ENCODE measurements at regions not wholly inside any gene's neighbourhood (a gene's known extent, or its start where the extent isn't known, plus 50 kb on each side); places are given as distances from the start of the nearest gene placed in this dataset.

DNA sequence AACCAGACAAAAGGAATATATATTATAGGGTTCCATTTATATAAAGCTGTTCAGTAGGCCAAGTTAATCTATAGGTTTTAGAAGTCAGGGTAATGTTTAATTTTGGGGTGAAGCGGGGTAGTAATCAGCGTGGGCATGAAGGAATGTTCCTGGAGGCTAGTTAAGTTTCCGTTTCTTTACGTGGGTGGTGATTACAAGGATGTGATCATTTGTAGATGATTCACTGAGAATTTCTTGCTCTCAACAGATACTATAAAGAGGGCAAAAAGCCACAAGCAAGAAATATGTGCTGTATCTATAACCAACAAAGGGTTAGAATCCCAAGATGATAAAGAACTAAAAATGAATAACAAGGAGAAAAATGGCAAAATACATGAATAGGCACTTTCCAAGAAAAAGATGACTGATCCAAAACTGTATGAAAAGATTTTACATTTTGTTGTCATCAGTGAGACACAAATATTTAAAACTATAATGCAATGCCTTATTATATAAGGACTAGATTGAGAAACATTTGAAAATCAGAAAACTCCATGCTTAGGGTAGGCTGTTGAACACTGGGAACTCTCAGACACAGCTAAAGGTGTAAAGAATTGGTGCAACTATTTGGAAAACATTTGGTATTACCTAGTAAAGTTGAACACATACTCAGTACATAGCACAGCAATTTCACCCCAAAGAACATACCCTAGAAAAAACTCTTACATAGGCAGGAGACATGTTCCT lies 224.3 kb upstream of the S1PR3 start:
- FAIRE-seq: no peak

DNA sequence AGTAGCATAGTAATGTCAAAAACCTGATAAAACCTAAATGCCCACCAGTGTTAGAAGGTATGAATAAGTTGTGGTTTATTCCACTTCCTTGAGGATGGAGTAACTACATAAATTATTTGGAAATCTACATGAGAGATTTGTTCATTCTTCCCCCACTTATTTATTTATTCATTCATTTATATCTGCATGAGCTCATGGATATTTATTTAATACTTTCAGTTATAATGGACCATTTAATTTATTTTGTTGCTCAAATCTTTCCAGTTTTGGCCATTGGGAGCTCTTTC lies 223.8 kb upstream of the S1PR3 start:
- no peak for FAIRE-seq

DNA sequence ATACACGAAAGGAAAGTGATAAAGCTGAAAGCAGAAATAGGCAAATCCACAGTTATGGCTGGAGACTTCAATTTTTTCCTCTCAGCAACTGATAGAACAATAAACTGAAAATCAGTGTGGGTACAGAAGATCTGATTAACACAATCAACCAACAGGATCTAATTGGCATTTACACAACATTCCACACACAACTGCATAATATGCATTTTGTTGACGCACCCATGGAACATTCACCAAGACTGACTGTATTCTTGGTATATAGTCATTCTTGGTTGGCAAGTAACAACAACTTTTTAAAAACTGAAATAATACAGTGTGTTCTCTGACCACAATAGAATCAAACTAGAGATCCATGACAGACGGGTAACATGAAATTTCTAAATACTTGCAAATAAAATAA lies 218.7 kb upstream of the S1PR3 start:
- no peak for FAIRE-seq

DNA sequence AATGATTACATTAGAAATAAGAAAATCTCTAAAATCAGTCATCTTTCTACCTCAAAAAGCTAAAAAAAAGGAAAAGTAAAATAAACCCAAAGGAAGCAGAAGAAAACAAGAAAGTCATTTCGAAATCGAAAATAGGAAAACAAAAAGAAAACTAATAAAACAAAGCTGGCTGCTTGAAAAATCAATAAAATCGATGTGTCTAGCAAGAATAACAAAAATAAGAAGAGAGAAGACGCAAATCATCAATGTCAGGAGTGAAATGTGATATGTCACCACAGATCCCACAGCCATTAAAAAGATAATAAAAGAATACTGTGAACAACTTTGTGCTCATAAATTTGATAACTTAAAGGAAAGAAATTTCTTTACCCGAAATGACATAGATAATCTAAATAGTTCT lies 218.1 kb upstream of the S1PR3 start:
- FAIRE-seq: no peak

DNA sequence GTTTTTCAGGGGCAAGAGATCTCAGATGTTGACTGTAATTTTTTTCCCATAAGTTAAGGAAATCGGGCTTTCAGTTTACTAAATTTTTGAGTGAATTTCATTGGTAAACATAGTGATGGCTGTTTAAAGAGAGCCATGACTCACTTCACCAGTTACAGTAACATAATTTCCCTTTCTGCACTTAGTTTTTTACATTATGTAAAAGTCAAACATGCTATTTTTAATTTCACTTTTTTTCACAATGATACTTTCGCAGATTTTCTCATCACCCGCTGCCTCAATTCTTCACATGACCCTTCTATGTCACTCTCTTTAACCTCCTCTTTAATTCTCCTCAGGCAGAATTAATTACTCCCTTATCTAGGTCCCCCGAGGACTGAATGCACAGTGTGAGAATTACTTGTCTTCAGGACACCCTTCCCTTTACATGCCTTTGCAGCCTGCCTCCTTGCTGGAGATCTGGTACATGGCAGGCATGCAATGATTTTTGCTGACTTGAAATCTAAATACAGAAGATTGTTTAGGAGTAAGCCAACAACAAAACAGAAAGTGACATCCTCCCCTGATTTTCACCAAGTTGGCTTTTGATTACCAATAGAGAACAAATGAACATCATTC lies 217.5 kb upstream of the S1PR3 start:
- FAIRE-seq: no peak

DNA sequence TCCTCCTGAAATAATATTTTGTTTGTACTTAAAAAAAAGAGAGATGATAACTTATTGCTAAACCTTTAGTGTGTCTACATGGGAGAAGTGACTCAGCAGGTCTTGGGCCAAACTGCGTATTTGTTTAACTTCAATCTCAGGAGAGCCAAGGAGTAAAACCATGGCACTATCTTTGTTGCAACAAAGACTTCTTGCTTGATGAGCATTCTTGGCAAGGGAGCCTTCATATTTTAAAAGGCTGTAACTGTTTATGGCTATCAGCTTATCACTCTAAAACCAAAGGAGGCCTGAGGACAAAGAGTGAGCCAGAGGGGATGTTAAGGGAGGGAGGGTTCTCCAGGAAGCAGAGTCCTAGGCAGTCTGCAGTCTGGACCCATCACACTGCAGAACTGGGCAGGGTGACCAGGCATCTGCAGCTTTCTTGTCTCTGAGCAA lies 216.2 kb upstream of the S1PR3 start:
- no peak for FAIRE-seq

DNA sequence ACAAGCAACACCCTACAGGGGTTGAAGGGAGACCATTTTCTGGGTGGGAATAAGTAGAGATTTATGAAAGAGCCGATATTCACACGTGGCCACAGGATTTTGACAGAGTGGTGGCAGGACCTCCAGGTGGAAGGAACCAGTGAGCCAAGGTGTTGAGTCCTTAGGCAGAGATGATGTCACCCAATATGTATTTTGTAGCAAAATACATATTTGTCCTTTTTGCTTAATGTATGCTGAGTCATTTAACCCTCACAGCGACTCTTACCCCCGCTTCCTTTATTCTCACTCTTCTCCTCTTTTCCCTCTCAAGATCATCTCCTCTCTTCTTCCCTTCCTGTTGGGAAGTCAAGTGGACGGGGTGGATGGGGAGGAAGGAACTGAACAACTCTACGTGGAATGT lies 215.7 kb upstream of the S1PR3 start:
- no peak for FAIRE-seq

DNA sequence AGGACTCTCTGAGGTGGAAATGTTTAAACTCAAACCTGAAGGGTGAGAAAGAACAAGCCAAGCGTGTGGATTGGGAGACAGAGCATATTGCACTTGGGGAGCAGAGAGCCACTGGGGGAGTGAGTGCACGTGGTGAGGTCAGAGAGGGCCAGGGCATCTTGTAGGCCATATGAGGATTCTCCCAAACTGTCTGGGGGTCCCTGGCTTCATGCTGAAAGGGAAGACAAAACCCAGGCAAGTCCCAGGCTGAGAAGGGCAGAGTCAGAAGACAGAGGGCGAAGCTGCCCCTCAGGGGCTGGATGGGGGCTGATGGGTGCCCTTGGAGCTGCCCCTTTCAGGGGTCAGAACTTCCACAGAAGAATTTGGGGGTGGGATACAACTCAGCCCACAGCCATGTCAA lies 215.3 kb upstream of the S1PR3 start:
- FAIRE-seq: no peak

DNA sequence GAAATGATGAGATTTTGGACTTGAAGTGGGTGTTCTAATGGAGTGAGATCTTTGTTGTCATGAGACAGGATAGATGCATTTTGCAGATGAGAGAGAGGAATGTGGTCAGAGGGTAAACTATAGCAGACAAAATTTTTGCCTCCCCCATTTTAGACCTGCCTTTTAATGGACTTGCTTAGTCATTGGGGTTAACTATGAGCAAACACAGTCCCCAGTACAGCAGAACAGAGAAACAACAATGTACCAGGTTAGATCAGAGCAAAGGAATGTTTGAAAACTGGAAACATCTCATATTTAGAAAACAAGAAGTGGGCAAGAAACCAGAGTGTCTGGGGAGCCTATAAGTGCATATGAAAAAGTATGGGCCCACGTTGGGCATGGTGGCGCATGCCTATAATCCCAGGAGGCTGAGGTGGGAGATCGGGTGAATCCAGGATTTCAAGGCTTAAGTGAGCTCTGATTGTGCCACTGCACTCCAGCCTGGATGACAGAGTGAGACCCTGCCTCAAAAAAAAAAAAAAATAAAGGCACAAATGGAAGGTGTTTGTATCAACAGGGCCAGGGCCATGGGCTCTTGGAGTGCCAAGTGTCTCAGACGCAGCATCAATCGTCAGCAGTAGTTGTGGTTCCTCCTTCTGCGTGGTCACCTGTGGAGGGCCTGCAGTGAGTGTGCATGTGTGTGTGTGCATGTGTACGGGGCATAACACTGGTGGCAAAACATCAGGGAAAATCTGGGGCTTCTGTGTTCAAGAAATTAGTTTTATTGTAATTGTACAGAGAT lies 214.4 kb upstream of the S1PR3 start:
- no peak for FAIRE-seq

DNA sequence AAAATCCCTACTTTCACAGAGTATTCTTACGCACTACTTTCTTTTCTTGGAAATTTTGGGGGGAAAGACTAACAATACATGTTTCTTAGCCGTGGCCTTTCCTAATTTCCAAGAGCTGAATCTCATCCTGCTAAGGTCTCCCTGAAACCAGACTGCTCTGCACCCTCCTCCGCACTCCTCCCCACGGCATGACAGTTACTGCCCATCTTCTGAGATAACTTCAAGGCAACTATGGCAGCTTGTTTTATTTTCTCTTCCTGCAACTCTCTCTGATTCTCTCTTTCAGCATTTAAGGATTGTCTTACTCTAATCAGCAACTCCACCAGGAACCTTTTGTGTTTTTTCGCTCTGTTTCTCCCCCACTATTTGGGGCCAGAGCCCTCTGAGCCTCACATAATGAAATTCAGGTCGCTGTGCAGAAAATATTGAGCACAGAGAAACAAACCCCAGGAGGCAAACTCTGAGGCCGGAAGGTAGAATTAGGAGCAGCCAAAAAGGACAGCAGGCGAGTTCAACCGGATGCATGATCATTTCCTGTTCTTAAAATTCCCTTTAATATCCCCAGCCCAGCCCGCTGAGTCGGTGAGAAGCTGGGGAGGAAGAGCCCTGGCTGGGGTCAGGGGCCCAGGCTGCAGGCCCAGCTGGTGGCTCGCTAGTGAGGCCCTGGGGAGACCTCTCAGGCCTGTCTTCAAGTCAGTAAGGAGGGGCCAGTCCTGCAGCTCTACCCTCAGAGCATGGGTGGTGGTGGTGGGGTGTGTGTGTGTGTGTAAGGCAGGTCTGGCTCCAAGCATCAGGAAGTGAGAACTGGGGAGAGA lies 213.6 kb upstream of the S1PR3 start:
- FAIRE-seq: no peak

DNA sequence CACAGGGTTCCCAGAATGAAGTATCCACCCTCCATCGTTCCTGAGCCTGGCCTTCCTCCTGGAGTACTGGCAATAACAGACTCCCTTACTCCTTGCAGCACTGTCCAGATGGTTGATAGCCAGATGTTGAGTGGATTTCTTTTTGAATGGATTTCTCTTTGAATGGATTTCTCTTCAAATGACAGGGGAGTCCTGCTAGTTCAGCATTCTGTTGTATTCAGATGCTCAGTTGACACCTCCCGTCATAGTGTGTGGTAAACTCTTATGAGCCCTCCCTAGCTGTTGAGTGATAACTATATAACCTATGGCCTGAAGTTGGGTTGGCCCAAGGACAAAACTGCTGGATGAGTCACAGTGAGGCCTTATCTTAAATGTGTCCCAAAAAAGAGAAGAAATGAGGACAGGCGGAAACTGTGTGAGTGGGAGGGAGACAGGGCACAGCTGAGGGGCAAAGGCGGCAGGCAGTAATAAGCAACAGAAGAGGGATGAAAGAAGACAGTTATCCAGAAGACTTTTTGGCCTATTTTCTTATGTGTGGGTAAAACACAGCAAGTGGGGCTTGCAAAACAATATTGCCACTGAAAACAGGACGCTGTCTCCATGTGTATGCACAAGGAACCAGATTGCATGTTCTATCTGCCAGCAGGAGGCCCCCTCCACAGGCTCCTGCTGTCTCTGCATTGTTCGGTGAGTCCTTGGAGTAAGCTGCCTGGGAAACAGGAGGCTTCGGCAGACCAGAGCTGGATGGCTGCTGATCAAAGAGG lies 209.5 kb upstream of the S1PR3 start:
- FAIRE-seq: no peak

DNA sequence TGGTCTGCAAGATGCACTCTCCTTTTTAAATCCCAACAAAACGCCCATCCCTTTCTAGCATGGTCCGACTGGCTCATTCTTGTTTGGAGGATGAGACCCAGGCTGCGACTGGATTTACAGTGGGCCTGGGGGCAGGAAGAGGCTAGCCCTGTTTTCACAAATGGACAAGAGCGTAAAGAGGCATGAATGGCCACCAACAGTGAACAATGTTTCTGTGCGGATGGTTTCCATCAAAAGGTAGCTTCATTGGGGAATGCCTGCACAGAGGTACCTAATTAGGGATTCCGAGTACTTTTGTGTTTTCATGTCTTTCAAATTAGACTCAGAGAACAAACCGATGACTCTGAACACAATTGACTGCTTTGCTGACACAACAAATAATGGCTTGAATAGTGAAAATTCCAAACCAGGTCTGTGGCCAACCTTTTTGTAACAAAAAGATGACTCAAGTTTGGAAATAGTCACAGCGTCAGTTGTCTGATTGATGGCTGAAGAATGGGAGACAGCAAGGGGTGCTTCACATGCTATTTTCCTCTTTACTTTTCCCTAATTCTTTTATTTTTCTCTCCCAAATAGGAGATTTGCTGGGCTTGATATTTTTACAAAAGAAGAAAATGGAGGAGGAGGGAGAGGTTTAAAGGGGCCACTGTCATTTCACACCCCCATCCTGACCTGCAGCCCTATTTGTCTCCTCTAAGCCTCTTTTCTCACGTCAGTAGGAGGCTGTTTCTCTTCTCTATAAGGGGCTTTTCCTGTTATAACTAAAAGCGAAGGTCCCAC lies 208.1 kb upstream of the S1PR3 start:
- no peak for FAIRE-seq

DNA sequence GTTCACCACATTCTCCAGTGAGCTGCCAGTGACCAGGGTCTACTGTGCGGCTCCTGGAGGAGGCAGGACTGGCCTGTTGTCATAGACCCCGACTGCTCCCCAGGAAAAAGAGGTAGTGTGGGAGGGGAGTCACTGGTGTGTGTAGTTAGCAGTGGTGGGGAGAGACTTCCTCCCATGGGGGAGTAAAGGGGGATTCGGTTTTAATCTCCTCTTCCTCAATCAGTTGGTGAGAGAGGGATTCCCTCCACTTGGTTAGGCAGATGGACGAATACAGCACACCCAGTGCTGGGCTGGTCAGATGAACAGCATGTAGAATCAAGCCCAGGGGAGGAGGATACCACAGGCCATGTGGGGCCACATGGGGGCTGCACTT lies 207.6 kb upstream of the S1PR3 start:
- FAIRE-seq: no peak

DNA sequence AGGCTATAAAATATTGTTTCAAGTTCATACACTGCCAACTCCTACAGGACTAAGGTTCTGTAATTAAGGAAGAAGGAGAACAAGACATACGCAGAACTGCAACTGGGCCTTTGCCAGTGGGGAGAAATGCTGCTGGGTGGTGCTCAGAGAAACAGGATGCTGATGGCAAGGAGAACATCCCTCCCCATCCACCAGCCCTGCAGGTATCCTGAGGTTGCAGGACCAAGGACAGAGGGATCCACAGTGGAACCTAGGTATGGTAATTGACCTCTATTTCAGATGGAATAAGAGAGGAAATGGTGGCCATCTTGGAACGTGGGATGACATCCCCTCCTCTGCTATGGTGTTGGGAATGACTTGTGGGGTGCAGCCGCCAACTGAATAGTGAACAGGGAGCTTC lies 206.3 kb upstream of the S1PR3 start:
- FAIRE-seq: no peak

DNA sequence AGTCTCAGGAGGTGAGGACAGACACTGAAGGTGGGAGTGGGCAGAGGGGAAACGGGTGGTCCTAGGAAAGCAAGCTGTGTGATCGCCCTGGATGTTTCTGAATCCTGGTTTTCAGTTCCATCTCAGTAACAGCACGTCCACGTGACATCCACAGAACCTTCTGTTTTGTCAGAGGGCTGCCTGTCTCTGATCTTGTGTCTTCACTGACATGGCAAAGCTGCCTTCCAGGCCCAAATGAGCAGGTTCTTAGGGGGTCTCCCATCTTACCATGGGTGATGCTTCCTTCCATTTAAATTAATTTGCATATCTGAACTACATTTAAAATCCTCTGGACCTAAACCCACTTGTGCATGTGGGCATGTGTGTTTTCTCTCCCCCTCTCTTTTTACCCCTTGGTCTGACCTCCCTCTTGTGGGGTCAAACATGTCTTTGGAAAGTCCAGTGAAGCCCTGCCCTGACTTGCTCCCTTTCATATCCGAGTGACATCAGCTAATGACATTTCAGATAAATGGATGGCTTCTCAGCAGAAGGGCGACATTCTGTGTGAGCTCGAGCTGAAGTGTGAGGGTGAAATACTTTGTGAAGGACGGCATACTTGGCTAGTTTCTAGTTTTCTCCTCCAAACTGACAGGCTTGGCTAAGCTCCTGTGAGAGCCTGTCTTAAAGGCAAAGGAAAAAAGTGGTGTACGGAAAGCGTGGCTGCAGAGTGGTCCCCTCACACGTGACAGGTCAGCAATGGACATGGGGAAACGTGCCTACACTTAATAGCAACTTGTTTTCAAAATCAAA lies 204.8 kb upstream of the S1PR3 start:
- FAIRE-seq: no peak

DNA sequence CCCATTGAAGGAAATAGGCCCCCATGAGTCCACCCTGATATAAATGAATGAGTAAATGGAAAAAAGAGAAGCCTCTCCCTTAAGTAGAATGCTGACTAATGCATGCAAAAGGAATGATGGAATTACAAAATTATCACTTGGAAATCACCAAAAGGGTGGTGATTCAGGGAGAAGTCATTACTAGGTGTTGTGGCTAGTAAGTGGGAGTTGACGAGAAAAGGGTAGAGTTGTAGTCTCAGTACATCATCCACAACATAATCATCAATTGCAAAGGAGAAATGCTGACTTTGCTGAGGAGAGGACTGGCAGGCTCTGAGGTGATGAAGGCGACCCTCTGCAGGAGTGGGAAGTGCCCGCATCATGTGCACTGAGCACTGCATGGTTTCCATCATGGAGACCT lies 201.5 kb upstream of the S1PR3 start:
- no peak for FAIRE-seq

DNA sequence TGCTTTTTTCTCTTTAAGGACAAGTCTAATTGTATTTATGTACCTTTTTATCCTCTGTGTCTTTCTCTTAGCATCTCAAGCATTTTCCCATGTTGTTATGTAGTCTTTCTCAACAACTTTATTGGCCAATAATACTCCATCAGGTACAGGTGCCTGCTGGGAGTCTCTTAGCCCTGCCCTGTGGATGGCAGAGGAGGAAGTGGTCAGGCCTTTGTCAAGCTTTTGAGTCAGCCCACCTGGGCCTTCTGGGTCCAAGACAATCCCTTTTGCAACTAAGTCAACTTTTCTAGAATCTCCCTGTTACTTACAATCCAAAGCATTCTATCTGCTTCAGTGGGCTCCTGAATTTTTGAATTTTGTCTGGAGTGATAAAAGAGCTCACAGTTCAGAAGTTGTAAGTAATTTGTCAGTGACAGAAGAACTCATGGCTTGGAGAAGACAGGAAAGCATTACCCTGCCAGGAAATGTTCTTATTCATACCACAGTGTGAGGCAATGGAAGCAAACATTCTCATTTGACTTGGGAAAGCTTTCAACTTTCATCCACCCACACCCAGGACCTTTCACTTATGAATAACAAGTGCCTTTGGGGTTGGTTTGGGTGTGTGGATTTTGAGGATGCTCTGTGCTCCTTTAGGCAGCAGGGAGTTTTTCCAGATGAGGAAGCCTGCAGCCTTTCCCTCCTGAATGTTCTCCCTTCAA lies 200.0 kb upstream of the S1PR3 start:
- FAIRE-seq: no peak

DNA sequence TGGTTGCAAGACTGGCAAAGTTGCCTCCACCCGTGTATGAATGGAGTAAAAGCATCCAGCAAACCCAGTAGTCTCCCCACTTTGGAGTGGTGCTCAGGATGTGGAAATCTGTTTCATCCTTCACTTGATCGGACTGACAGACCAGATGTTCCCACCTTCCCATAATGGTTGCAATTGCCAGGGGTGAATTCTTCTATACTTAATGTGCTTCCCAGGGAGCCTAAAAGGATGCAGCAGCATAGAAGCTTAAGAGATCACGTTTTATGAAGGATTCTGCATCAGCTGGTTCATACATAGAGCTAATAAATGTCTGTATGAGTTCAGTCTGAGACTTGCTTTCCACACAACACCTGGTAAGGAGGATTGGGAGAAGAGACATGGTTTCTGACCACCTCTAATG lies 198.8 kb upstream of the S1PR3 start:
- no peak for FAIRE-seq

DNA sequence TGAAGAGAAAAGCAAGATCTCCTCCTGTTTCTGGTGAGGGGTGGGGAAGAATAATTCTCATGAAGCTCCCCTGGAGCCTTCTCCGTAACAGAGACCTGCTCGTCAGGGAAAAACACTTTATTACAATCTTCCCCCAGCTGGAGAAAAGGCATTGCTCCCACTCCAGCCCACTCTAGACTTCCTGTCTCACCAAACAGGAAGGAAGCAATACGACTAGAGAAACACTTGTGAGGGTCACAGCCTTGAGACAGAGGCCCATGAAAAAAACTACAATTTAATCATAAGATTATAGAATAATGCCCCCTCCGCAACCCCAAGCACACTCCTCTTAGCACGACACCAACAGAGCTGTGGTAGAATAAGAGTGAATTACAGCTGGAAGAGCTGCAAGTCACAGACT lies 197.2 kb upstream of the S1PR3 start:
- no peak for FAIRE-seq

DNA sequence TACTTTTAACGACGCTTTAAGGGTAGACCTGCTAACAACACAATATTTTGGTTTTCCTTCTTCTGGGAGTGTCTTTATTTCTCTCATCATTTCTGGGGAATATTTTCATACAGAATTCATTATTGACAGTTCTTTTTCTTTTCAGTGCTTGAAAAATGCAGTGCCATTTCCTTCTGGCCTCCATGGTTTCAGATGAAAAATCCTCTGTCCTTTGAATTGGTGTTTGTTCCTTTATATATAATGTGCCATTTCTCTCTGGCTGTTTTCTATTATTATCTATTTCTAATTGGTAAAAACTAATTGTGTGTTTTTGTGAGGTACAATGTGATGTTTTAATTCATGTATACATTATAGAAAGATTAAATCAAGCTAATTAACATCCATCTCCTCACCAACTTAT lies 194.3 kb upstream of the S1PR3 start:
- FAIRE-seq: no peak
